ENCODE measurements at regions not wholly inside any gene's neighbourhood (a gene's known extent, or its start where the extent isn't known, plus 50 kb on each side); places are given as distances from the start of the nearest gene placed in this dataset.

DNA sequence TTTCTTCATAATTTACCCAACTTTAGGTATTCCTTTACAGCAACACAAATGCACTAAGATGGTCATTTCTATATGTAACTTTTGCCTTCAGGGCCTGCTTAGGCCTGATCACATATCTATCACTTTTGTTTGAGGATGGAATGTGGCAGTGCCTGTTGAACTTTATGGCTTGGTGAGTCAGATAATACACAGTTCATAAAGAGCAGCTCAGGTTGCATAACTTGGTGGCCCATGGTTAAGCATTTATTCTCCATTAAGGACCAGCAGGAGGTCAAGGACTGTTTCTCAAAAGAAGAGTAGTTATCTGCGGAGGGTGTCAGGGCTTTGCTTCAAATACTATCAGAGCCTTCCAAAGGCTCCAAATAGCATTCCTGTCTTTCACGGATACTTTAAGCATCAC is 124.1 kb upstream of the PDHA2 start (continued):
- TF ChIP-seq, protein P1, sequence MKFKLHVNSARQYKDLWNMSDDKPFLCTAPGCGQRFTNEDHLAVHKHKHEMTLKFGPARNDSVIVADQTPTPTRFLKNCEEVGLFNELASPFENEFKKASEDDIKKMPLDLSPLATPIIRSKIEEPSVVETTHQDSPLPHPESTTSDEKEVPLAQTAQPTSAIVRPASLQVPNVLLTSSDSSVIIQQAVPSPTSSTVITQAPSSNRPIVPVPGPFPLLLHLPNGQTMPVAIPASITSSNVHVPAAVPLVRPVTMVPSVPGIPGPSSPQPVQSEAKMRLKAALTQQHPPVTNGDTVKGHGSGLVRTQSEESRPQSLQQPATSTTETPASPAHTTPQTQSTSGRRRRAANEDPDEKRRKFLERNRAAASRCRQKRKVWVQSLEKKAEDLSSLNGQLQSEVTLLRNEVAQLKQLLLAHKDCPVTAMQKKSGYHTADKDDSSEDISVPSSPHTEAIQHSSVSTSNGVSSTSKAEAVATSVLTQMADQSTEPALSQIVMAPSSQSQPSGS (IDR thresholded peaks at IDR 0.05; ENCODE audit: low read length), result no peak
- TF ChIP-seq JUN (IDR thresholded peaks at IDR 0.05; ENCODE audit: low read depth, low read length) (no peak), KDM4A (IDR thresholded peaks at IDR 0.05; ENCODE audit: low read depth, low read length, severe bottlenecking) (no peak), HDAC6 (IDR thresholded peaks at IDR 0.05; ENCODE audit: low read depth, low read length) (no peak)
